HG03095 (cell line): ENCODE measurements at regions not wholly inside any gene's neighbourhood (a gene's known extent, or its start where the extent isn't known, plus 50 kb on each side); places are given as distances from the start of the nearest gene placed in this dataset.

Source experiments
- ATAC-seq: cut with Tn5 transposase; IDR thresholded peaks from one replicate; pipeline ENCODE4 v1.9.1; 2021; ENCODE audit warnings: moderate library complexity; ENCODE audit not compliant: unreplicated experiment

GRCh38 chr14:51507511-51507905, 144.2 kb upstream of the FRMD6 start:
- no peak for ATAC-seq

- no peak for ATAC-seq
Measured at GRCh38 chr14:51507906-51508511, 143.7 kb upstream of the FRMD6 start.

GRCh38 chr14:51511265-51511664, 140.4 kb upstream of the FRMD6 start:
- no peak for ATAC-seq

- no peak for ATAC-seq
Measured at GRCh38 chr14:51512316-51512715, 139.4 kb upstream of the FRMD6 start.

- ATAC-seq = no peak
Measured at GRCh38 chr14:51513281-51513680, 138.4 kb upstream of the FRMD6 start.

- ATAC-seq = no peak
Measured at GRCh38 chr14:51513933-51514332, 137.8 kb upstream of the FRMD6 start.

GRCh38 chr14:51515611-51516010, 136.1 kb upstream of the FRMD6 start:
- ATAC-seq = no peak

- ATAC-seq = no peak
Measured at GRCh38 chr14:51516706-51517395, 134.9 kb upstream of the FRMD6 start.

- ATAC-seq = no peak
Measured at GRCh38 chr14:51518280-51518679, 133.4 kb upstream of the FRMD6 start.

- no peak for ATAC-seq
Measured at GRCh38 chr14:51518711-51519110, 133.0 kb upstream of the FRMD6 start.

GRCh38 chr14:51520087-51520486, 131.6 kb upstream of the FRMD6 start:
- ATAC-seq = no peak

- no peak for ATAC-seq
Measured at GRCh38 chr14:51521764-51522163, 129.9 kb upstream of the FRMD6 start.

- no peak for ATAC-seq
Measured at GRCh38 chr14:51523243-51523642, 128.5 kb upstream of the FRMD6 start.

- no peak for ATAC-seq
Measured at GRCh38 chr14:51525739-51526138, 126.0 kb upstream of the FRMD6 start.

- no peak for ATAC-seq
Measured at GRCh38 chr14:51527073-51527472, 124.6 kb upstream of the FRMD6 start.

GRCh38 chr14:51529736-51530135, 122.0 kb upstream of the FRMD6 start:
- ATAC-seq = no peak

GRCh38 chr14:51533160-51533559, 118.5 kb upstream of the FRMD6 start:
- ATAC-seq = no peak

GRCh38 chr14:51533872-51534553, 117.7 kb upstream of the FRMD6 start:
- no peak for ATAC-seq

GRCh38 chr14:51534610-51535011, 117.1 kb upstream of the FRMD6 start:
- no peak for ATAC-seq

GRCh38 chr14:51535443-51536044, 116.2 kb upstream of the FRMD6 start:
- ATAC-seq = no peak

GRCh38 chr14:51538973-51539372, 112.7 kb upstream of the FRMD6 start:
- ATAC-seq = no peak

- ATAC-seq = no peak
Measured at GRCh38 chr14:51539571-51540037, 112.1 kb upstream of the FRMD6 start.
